Activated gamma-delta T cell (primary cell): ENCODE measurements at regions not wholly inside any gene's neighbourhood (a gene's known extent, or its start where the extent isn't known, plus 50 kb on each side); places are given as distances from the start of the nearest gene placed in this dataset.
"Not testable (repeated sequence)": the region's sequence is repeated elsewhere in the genome, so short reads cannot be mapped to it uniquely, and the experiment has no call there.

ENCODE experiments used
- DNase-seq: peaks from one replicate; lab custom pipeline; 2025; lab: John Stamatoyannopoulos, UW

DNA sequence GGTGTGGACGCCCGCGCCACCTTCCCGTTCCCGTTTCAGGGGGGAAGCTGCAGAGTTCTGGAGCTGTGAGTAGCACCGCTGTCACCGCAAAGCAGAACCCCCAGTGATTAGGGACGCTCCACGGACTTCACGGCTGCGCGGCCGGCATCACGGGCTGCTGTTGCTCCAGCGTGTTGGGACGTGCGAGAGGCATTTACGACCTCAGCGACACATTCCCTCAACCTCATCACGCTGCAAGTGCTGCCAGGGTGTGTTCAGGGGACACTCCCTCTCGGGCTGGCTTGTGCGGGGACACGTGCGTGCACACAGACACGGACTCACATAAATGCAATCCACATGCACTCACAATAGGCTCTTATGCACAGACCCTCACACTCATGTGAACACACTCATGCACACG, 187.9 kb downstream of the NPIPB11 start:
- DNase-seq, result not testable (repeated sequence)

- not testable (repeated sequence) for DNase-seq
Measured at GRCh38 chr16:29218171-29218570, 188.3 kb downstream of the NPIPB11 start.

DNA sequence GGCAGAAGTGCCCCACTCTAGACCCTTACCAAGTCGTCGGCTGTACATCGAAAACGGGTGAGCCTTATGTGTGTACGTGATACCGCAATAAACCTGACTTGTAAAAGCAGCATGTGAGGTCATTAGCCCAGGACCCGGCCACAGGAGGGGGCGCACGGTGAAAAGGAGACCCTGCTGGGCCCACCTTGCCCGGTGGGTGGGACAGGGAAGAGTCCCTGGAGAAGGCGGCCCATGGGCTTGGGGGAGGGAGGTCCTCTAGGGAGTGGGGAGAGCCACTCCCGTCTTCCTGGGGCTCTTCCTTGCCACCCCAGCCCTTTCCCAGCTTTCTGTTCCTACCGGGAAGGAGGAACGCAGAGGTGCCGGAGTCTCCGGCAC, 188.8 kb downstream of the NPIPB11 start:
- DNase-seq, result not testable (repeated sequence)

DNA sequence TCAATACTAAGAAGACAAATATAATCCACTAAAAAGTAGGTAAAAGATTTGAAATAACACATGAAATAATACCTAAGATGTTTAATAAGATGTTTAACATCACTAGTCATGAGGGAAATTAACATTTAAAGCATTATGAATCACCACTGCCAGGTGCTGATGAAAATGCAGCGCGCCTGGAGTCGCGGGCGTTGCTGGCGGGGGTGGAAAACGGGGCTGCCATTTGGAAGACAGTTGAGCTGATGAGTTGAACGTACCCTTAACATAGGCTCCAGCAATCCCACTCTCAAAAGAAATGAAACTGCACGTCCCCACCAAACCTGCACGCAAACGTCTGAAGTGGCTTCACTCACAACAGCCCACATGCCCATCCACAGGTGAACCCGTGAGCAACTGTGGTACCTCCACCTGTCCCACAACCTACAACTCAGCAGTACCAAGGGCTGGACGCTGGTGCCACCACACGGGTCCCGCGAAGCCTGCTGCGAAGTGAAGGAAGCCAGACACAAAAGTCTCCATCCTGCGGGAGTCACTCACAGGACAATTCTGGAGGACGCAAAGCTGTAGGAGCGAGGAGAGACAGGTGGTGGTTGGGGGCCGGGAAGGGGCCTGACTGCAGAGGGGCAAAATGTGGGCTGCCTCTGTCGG, 189.3 kb downstream of the NPIPB11 start:
- not testable (repeated sequence) for DNase-seq

DNA sequence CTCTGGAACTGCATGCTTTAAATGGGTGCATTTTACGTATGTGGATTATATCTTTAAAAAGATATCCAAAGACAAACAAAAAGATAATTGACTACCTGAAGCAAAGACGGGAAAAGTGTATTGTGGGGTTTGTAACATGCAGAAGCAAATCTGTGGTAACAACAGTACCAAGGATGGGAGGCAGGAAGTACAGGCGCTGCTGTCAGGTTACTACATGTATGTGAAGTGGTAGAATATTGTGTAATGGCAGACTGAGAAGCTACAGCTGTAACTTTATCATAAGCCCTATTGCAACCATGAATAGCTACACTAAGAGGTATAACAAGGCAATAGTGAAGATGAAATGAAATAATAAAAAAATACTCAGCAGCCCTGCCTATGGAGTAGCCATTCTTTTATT, 192.7 kb downstream of the NPIPB11 start:
- DNase-seq, result not testable (repeated sequence)

- DNase-seq, result not testable (repeated sequence)
Measured at GRCh38 chr16:29213251-29213650, 193.3 kb downstream of the NPIPB11 start.

GRCh38 chr16:29212084-29213027, 194.2 kb downstream of the NPIPB11 start:
- not testable (repeated sequence) for DNase-seq

DNA sequence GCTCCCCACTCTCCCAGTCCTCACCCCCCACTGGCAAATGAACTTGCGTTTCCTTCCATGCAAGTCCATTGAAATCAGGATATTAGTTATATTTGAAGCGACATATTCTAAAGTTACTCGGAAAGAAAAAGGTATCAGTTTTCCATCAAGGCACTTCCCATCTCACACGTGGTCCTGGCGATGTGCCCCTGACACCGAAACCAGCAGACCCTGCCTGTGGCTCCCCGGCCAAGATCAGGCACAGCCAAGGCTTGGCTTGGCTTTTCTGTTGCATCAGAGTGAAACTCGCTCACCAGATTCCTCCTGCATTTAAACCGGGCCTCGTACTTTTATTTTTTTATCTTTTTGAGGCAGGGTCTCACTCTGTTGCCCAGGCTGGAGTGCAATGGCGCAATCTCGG, 195.1 kb downstream of the NPIPB11 start:
- DNase-seq, result not testable (repeated sequence)

DNA sequence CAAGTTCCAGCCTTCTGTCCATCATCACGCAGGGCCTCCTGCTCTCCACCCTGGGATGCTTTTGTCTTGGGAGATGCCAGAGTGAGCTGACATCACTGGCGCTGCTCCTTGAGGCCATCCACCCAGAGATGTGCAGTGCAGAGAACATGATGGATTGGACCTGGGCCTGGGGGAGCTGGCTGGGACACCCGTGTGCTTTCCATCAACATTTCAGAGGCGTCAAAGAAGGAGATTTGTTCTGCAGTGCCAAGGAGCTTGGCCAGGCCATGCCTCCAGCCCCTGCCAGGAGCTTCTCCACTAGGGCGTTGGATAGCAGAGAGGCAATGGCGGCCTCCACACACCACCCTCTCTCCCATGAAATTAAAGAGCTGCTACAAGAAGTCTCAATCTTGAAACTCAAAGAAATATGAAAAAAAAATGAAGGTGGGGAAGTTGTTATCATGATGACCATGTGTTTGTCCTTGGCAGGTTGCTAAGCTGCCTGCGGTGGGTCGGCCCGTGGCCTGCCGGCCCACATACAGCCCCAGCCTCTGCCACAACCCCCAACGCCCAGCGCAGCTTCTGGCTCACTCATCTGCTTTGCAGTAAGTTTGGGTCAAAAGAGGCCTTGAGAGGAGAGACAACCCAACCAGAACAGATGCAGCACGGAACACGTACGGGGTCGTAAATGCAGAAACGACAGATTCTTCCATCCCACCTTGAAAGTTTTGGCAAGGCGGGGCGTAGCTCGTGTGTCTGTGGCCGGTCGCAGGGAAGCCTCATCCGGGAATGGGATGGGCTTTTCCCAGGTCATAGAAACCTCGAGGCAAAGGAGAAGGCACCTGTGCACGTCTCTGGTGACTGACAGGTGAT, 196.0 kb downstream of the NPIPB11 start:
- DNase-seq, result not testable (repeated sequence)

DNA sequence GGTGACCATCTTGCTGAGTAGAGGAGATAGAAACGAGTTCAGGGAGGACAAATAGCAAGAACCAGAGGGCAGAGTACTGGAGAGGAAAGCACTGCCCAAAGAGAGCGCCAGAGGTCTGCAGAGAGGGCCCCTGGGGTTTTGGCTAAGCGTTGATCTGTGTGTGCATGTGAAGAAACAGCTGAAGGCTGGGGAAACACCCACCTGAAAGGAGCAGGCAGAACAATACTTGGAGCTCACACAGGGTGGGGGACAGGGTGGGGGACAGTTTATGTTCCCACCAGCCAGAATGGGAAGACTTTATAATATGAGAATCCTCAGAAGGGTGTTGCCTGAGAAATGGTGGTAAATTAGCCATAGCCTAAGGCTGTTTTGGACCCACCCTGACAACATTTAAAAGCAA, 200.4 kb downstream of the NPIPB11 start:
- not testable (repeated sequence) for DNase-seq

- not testable (repeated sequence) for DNase-seq
Measured at GRCh38 chr16:29205151-29205550, 201.4 kb downstream of the NPIPB11 start.

DNA sequence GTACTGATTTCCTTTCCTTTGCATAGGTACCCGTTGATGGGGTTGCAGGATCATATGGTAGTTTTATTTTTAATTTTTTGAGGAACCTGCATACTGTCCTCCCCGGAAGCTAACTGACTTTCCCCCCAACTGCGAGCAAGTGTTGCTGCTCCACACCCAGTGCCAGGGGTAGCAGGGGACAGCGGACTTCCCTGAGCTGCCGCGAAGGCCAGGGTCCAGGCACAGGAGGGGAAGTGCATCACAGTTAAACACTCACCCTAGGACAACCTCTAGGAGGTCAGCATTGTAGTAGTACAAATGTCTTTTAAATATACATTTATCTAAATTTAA, 201.7 kb downstream of the NPIPB11 start:
- no peak for DNase-seq

GRCh38 chr16:29203933-29204805, 202.3 kb downstream of the NPIPB11 start:
- DNase-seq, result not testable (repeated sequence)

GRCh38 chr16:29203046-29203932, 203.2 kb downstream of the NPIPB11 start:
- DNase-seq, result not testable (repeated sequence)

- DNase-seq, result not testable (repeated sequence)
Measured at GRCh38 chr16:29202642-29203041, 203.9 kb downstream of the NPIPB11 start.

DNA sequence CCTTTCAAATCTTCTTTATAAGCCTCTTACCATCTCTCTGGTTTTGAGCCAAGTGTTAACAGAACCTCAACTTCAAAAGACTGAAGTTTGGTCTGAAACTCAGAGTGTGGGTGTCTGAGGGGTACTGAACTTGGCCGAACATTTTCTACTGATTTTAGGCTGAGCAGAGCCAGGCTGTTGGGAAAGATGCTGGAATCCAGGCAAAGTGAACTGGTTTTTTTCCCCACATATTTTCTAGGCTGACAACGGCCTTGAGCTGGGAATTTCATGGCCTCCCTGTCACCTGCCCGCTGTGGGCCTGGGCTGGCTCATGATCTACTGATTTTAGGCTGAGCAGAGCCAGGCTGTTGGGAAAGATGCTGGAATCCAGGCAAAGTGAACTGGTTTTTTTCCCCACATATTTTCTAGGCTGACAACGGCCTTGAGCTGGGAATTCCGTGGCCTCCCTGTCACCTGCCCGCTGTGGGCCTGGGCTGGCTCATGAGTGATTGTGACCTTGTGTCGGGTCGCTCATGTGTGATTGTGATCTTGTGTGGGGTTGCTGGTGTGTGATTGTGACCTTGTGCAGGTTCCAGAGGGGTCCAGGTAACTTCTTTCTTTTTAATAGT, 204.4 kb downstream of the NPIPB11 start:
- DNase-seq, result not testable (repeated sequence)

DNA sequence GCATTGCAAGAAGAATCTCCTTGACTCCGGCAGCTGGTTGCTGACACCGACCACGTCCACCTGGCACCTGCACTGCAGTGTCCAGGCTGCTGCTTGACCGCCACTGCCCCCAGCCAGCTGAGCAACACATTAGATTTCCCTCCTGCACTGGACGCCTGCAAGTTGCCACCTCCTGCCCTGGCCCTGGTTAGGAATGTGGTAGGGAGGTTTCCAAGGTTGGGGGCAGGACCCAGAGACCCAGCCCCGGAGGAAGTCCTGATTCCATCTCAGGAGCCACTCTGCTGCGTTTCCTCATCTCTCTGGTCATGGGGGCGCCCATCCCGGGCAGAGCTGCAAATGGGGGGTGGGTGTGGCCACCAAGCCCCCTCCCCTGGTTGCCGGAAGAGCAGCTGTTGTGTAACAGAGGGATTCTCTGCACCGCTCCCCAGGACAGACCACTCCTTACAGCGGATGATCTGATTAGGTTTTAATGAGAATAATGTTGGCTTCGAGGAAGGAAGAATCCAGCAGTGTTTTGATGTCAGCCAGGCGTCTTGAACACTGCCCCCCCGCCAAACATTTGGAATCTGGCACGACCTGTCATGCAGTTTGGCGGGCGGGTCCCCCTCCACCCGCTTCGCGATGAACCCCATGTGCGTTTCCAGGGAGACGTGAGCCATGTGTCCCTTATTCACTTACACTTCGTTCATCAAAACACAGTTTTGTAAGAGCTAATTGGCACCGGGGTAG, 205.1 kb downstream of the NPIPB11 start:
- not testable (repeated sequence) for DNase-seq

GRCh38 chr16:29200681-29201080, 205.8 kb downstream of the NPIPB11 start:
- not testable (repeated sequence) for DNase-seq

DNA sequence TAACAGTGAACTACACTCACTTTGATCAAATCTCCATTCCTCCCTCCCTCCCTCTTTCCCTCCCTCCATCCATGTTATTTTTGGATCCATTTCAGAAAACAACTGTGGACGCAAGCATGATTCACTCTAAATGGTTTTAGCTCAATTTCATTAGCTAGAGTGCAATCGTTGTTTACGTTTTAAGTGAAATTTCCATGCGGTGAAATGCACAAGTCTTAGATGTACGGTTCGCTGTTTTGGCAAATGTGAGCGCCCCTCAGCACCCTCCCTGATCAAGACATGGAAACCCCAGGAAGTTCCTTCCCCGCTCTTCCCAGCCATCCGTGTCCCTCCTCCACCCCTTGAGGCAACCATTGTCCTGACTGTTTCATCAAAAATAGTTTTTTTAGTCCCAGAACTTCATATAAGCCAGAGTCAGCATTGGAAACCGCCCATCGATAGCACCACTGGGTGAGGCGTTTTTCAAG, 206.3 kb downstream of the NPIPB11 start:
- not testable (repeated sequence) for DNase-seq
